Neuronal stem cell (in vitro differentiated cells): ENCODE measurements at regions not wholly inside any gene's neighbourhood (a gene's known extent, or its start where the extent isn't known, plus 50 kb on each side); places are given as distances from the start of the nearest gene placed in this dataset.

Experiments
- DNase-seq: peaks from one replicate; pipeline ENCODE4 v3.0.0-alpha.2; 2013; ENCODE audit warnings: low spot score
- H2AFZ ChIP-seq: one replicate; pipeline ENCODE4 v1.6.1; 2013; ENCODE audit warnings: mild to moderate bottlenecking, low read length, inconsistent platforms
- H2AK5ac ChIP-seq: 2 replicates; pipeline ENCODE4 v1.6.1; 2013; ENCODE audit warnings: low read depth, mild to moderate bottlenecking, inconsistent platforms, low read length, moderate library complexity, mixed read lengths
- H2BK120ac ChIP-seq: 2 replicates; pipeline ENCODE4 v1.6.1; 2013; ENCODE audit warnings: low read depth, mild to moderate bottlenecking, inconsistent platforms, low read length, moderate library complexity, mixed read lengths
- H2BK12ac ChIP-seq: one replicate; pipeline ENCODE4 v1.6.1; 2013; ENCODE audit warnings: low read length, inconsistent platforms
- H2BK15ac ChIP-seq: 2 replicates; pipeline ENCODE4 v1.6.1; 2013; ENCODE audit warnings: mild to moderate bottlenecking, low read length, inconsistent platforms, mixed read lengths
- H2BK5ac ChIP-seq: one replicate; pipeline ENCODE4 v1.6.1; 2013; ENCODE audit warnings: inconsistent platforms, mild to moderate bottlenecking, low read length, moderate library complexity
- H3K14ac ChIP-seq: one replicate; pipeline ENCODE4 v1.6.1; 2013; ENCODE audit warnings: low read length, inconsistent platforms
- H3K18ac ChIP-seq: 2 replicates; pipeline ENCODE4 v1.6.1; 2013; ENCODE audit warnings: low read length, inconsistent platforms
- H3K23ac ChIP-seq: 2 replicates; pipeline ENCODE4 v1.6.1; 2013; ENCODE audit warnings: low read depth, mild to moderate bottlenecking, mixed read lengths, low read length, inconsistent platforms; ENCODE audit not compliant: poor library complexity
- H3K27ac ChIP-seq: replicated peaks from 3 replicates; pipeline ENCODE4 v1.5.1; 2013; ENCODE audit warnings: low read length, inconsistent platforms
- H3K27me3 ChIP-seq, 3 experiments: 2 replicates each; pipeline ENCODE4 v1.6.1; 2013; ENCODE audit warnings: low read length in 3 of 3, mild to moderate bottlenecking in 2 of 3, inconsistent platforms in 1 of 3, low read depth in 1 of 3, mixed read lengths in 1 of 3, moderate library complexity in 1 of 3; ENCODE audit not compliant: control insufficient read depth in 3 of 3, insufficient read depth in 3 of 3
- H3K36me3 ChIP-seq, 2 donors: replicated peaks in 1 of 2; 2 replicates each; pipeline ENCODE4 v1.6.1; 2013; ENCODE audit warnings: low read length in 2 of 2; ENCODE audit not compliant: control insufficient read depth in 2 of 2, insufficient read depth in 2 of 2
- H3K4ac ChIP-seq: 2 replicates; pipeline ENCODE4 v1.6.1; 2013; ENCODE audit warnings: inconsistent platforms, mild to moderate bottlenecking, low read length, moderate library complexity
- H3K4me1 ChIP-seq, 2 donors: 1 replicate in 1 of 2; 2 replicates in 1 of 2; pipeline ENCODE4 v1.6.1; 2013; ENCODE audit warnings: low read length in 2 of 2, low read depth in 1 of 2; ENCODE audit not compliant: control insufficient read depth in 2 of 2, insufficient read depth in 1 of 2
- H3K4me2 ChIP-seq: one replicate; pipeline ENCODE4 v1.6.1; 2013; ENCODE audit warnings: mild to moderate bottlenecking, low read length, inconsistent platforms; ENCODE audit not compliant: insufficient read depth, poor library complexity, severe bottlenecking
- H3K4me3 ChIP-seq, 2 donors: 2 replicates each; pipeline ENCODE4 v1.5.1; 2013; ENCODE audit warnings: low read length in 2 of 2, mild to moderate bottlenecking in 2 of 2, inconsistent platforms in 1 of 2, moderate library complexity in 1 of 2
- H3K79me1 ChIP-seq: one replicate; pipeline ENCODE4 v1.6.1; 2013; ENCODE audit warnings: low read depth, mild to moderate bottlenecking, inconsistent platforms, low read length, moderate library complexity
- H3K9ac ChIP-seq: one replicate; pipeline ENCODE4 v1.6.1; 2013; ENCODE audit warnings: mild to moderate bottlenecking, low read depth, low read length, inconsistent platforms; ENCODE audit not compliant: poor library complexity
- H3K9me3 ChIP-seq, 2 donors: replicated peaks in 1 of 2; 2 replicates each; pipeline versions ENCODE3 to v1.6.1; 2013; ENCODE audit warnings: low read length in 2 of 2, mild to moderate bottlenecking in 2 of 2, inconsistent platforms in 1 of 2, low read depth in 1 of 2, mixed read lengths in 1 of 2, moderate library complexity in 1 of 2; ENCODE audit not compliant: control insufficient read depth in 2 of 2, insufficient read depth in 1 of 2
- H4K8ac ChIP-seq: one replicate; pipeline ENCODE4 v1.6.1; 2013; ENCODE audit warnings: low read depth, mild to moderate bottlenecking, inconsistent platforms, low read length, moderate library complexity
- H4K91ac ChIP-seq: one replicate; pipeline ENCODE4 v1.6.1; 2013; ENCODE audit warnings: low read length, low read depth, mild to moderate bottlenecking, inconsistent platforms; ENCODE audit not compliant: poor library complexity
- WGBS, 2 donors: extraction: QIAGEN DNeasy Blood & Tissue Kit; methylation state at CpG; one replicate each; pipeline ENCODE4 v1.1.7; 2013; ENCODE audit warnings: missing lambda C conversion rate in 2 of 2, mixed read lengths in 1 of 2; ENCODE audit not compliant: insufficient read length in 2 of 2, insufficient replicate concordance in 1 of 2; ENCODE audit errors: extremely low coverage in 2 of 2; 5-methylcytosine and 5-hydroxymethylcytosine counted together

DNA sequence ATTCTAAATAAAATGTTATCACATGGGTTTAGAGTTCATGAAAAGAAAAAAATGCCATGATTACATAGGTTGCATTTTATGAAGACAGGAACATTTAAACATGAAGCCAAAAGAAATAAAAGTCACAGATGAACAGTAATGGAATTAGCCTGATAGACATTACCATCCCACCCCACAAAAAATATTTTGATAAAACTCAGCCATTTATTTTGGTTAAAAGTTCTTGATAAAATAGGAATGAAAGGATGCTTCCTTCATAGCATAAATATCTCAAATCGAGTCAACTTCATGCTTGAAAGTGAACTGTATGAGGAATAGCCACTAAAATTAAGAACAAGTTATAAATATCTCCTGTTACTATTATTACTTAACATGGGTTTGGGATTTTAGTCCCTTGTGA lies 101.9 kb upstream of the TMC3 start:
- Histone ChIP-seq H2AFZ (no peak overlapping the region), H3K18ac (no peak overlapping the region), H3K79me1 (no peaks in the 10 kb centered on the region), H3K4me3 (no peak overlapping the region), H3K27me3 (no peaks in the 10 kb centered on the region), H3K23ac (no peak overlapping the region), H3K4me1 (no peaks in the 10 kb centered on the region), H3K9ac (no peak overlapping the region), H4K91ac (no peak overlapping the region), H2BK12ac (no peak overlapping the region), H3K4me2 (no peak overlapping the region), H2AK5ac (no peak overlapping the region), H2BK120ac (no peak overlapping the region), H3K14ac (no peak overlapping the region), H3K36me3 (no peaks in the 10 kb centered on the region), H2BK15ac (no peak overlapping the region), H2BK5ac (no peak overlapping the region), H3K27ac (no peak overlapping the region), H4K8ac (no peak overlapping the region), H3K4ac (no peak overlapping the region), H3K9me3 (no peaks in the 10 kb centered on the region)
- DNase-seq: no peak
- no CpG with 5 or more reads among the region's 1 CpG for WGBS, 2 donors

DNA sequence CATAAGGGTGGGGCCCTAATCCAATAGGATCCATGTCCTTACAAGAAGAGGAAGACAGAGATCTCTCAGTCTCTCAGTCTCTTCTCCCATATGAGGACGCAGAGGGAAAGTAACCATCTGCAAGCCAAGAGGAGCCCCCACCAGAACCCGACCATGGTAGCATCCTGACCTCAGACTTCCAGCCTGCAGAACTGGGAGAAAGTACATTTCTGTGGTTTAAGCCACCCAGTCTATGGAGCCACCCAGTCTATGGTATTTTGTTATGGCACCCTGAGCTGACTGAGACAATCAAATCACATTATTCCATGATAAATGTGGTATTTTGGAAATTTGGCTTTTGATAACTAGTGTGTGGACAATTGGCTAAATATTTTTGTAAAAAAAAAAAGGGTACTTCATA lies 101.5 kb upstream of the TMC3 start:
- H2AFZ ChIP-seq: no peak overlapping the region
- H3K14ac ChIP-seq: no peak overlapping the region
- H2BK15ac ChIP-seq: no peak overlapping the region
- H2BK12ac ChIP-seq: no peak overlapping the region
- no peaks in the 10 kb centered on the region for H3K9me3 ChIP-seq
- no peak overlapping the region for H2BK120ac ChIP-seq
- H2BK5ac ChIP-seq: no peak overlapping the region
- no peak overlapping the region for H3K18ac ChIP-seq
- H2AK5ac ChIP-seq: no peak overlapping the region
- H3K27ac ChIP-seq: no peak overlapping the region
- no peak overlapping the region for H4K91ac ChIP-seq
- peaks cover 0 to 1% of the 10 kb centered on the region in 2 donors for H3K4me1 ChIP-seq
- no CpG with 5 or more reads among the region's 2 CpGs for WGBS, 2 donors
- H3K4me3 ChIP-seq: no peak overlapping the region
- no peak overlapping the region for H3K23ac ChIP-seq
- H3K27me3 ChIP-seq: no peaks in the 10 kb centered on the region
- H3K4ac ChIP-seq: no peak overlapping the region
- H3K79me1 ChIP-seq: no peaks in the 10 kb centered on the region
- no peak for DNase-seq
- no peak overlapping the region for H4K8ac ChIP-seq
- H3K9ac ChIP-seq: no peak overlapping the region
- H3K4me2 ChIP-seq: no peak overlapping the region
- H3K36me3 ChIP-seq: no peaks in the 10 kb centered on the region

DNA sequence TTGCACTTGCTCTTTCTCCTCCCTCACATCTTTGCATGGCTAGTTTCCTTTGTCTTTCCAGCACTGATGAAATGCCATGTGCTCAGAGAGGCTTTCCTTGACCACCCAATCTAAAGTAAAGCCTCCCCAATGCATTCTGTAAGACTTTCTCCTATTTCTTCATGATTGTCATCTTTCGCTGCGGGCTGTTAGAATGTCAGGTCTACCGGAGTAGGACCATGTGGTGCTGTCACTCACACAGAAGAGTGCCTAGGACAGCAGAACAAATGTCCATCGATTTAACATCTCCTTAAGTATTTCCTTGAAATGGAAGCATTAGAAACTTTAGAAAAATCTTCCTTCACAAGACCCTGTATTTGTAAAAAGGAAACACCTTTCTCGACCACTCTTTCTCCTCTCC lies 99.9 kb upstream of the TMC3 start:
- Histone ChIP-seq H3K27ac (no peak overlapping the region), H3K9me3 (no peaks in the 10 kb centered on the region), H3K23ac (no peak overlapping the region), H2BK12ac (no peak overlapping the region), H3K4me3 (no peak overlapping the region), H2AFZ (no peak overlapping the region), H4K8ac (no peak overlapping the region), H3K79me1 (no peaks in the 10 kb centered on the region), H3K4me2 (no peak overlapping the region), H4K91ac (no peak overlapping the region), H2BK15ac (no peak overlapping the region), H2BK120ac (no peak overlapping the region), H3K14ac (no peak overlapping the region), H3K4ac (no peak overlapping the region), H3K4me1 (peaks cover 0 to 5% of the 10 kb centered on the region in 2 donors), H2BK5ac (no peak overlapping the region), H2AK5ac (no peak overlapping the region), H3K36me3 (peaks cover 0 to 1% of the 10 kb centered on the region in 2 donors), H3K9ac (no peak overlapping the region), H3K27me3 (peaks cover 0 to 2% (median 0%) of the 10 kb centered on the region in 3 experiments), H3K18ac (no peak overlapping the region)
- DNase-seq: no peak
- no CpG with 5 or more reads among the region's 5 CpGs for WGBS, 2 donors

DNA sequence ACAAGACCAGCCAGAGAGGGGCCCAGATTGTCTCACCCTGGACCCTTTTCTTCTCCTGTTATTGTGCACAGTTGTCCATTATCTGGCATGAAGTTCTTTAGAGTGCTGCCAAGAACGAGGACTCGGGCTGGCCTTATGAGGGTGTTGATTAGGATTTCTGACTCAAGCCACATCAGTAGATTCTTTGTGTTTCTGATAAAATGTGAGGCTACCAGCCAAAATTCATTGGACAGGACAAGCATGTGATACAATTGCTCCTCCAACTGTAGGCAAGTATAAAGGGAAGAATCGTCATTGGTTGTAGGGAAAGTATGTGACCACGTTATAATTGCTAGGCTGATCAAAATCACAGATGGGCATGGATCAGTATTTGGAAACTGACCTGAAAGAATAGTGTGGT lies 99.2 kb upstream of the TMC3 start:
- H4K91ac ChIP-seq: no peak overlapping the region
- no peak overlapping the region for H2AFZ ChIP-seq
- H4K8ac ChIP-seq: no peak overlapping the region
- no peak overlapping the region for H2BK120ac ChIP-seq
- no peaks in the 10 kb centered on the region for H3K79me1 ChIP-seq
- no peak overlapping the region for H3K23ac ChIP-seq
- H2BK12ac ChIP-seq: no peak overlapping the region
- H2AK5ac ChIP-seq: no peak overlapping the region
- H2BK5ac ChIP-seq: no peak overlapping the region
- H3K9me3 ChIP-seq: no peaks in the 10 kb centered on the region
- H3K27ac ChIP-seq: no peak overlapping the region
- no peak overlapping the region for H3K18ac ChIP-seq
- no peak overlapping the region for H3K4ac ChIP-seq
- H3K4me2 ChIP-seq: no peak overlapping the region
- no peak overlapping the region for H2BK15ac ChIP-seq
- no peak overlapping the region for H3K14ac ChIP-seq
- H3K4me3 ChIP-seq: no peak overlapping the region
- no peak for DNase-seq
- peaks cover 0 to 5% of the 10 kb centered on the region in 2 donors for H3K4me1 ChIP-seq
- peaks cover 0 to 1% of the 10 kb centered on the region in 2 donors for H3K36me3 ChIP-seq
- peaks cover 0 to 2% (median 0%) of the 10 kb centered on the region in 3 experiments for H3K27me3 ChIP-seq
- H3K9ac ChIP-seq: no peak overlapping the region
- WGBS, 2 donors: no CpG with 5 or more reads among the region's 4 CpGs
